ENCODE measurements at regions not wholly inside any gene's neighbourhood (a gene's known extent, or its start where the extent isn't known, plus 50 kb on each side); places are given as distances from the start of the nearest gene placed in this dataset.

- Histone ChIP-seq H3K9me3 (ENCODE audit: control insufficient read depth, low read length) (peaks cover 2% of the 10 kb centered on the region), H3K9ac (ENCODE audit: extremely low read depth, low read length, poor library complexity, severe bottlenecking) (no peak overlapping the region), H3K27me3 (ENCODE audit: control insufficient read depth, insufficient read depth, low read length, poor library complexity, severe bottlenecking) (no peaks in the 10 kb centered on the region), H3K4me1 (ENCODE audit: control insufficient read depth, insufficient read depth, low read length) (peaks cover 3% of the 10 kb centered on the region), H3K36me3 (ENCODE audit: control insufficient read depth, insufficient read depth, low read length) (no peaks in the 10 kb centered on the region), H3K4me3 (ENCODE audit: low read length) (no peak overlapping the region), H3K27ac (ENCODE audit: low read depth, low read length) (no peak overlapping the region)
- Mint-ChIP-seq H3K4me1 (peaks cover 37% of the 10 kb centered on the region), H3K36me3 (ENCODE audit: low read depth) (no peaks in the 10 kb centered on the region), H3K27ac (no peak overlapping the region), H3K27me3 (ENCODE audit: insufficient read depth) (peaks cover 30% of the 10 kb centered on the region), H3K9me3 (no peaks in the 10 kb centered on the region), H3K4me3 (no peak overlapping the region)
- WGBS, 2 experiments (ENCODE audit: insufficient coverage in 1 of 2, insufficient read length in 1 of 2), result 77 to 82% methylated on average over 2 of the region's 2 CpGs
- DNase-seq, result no peak
- TF ChIP-seq CTCF (conservative IDR thresholded peaks at IDR 0.05), result no peak
Observed at GRCh38 chr16:75947626-75948239, 221.4 kb upstream of the CPHXL start.

- no peak overlapping the region for H3K4me3 ChIP-seq (ENCODE audit: low read length)
- Mint-ChIP-seq H3K4me3 (no peak overlapping the region), H3K27me3 (ENCODE audit: insufficient read depth) (peaks cover 27% of the 10 kb centered on the region), H3K4me1 (peaks cover 33% of the 10 kb centered on the region), H3K27ac (no peak overlapping the region), H3K9me3 (no peaks in the 10 kb centered on the region), H3K36me3 (ENCODE audit: low read depth) (no peaks in the 10 kb centered on the region)
- TF ChIP-seq CTCF (conservative IDR thresholded peaks at IDR 0.05), result no peak
- H3K36me3 ChIP-seq (ENCODE audit: control insufficient read depth, insufficient read depth, low read length), result no peaks in the 10 kb centered on the region
- peaks cover 3% of the 10 kb centered on the region for H3K4me1 ChIP-seq (ENCODE audit: control insufficient read depth, insufficient read depth, low read length)
- H3K27me3 ChIP-seq (ENCODE audit: control insufficient read depth, insufficient read depth, low read length, poor library complexity, severe bottlenecking), result no peaks in the 10 kb centered on the region
- no peak for DNase-seq
- WGBS, 2 experiments (ENCODE audit: insufficient coverage in 1 of 2, insufficient read length in 1 of 2), result 92 to 100% methylated on average over 1 to 2 of the region's 2 CpGs
- H3K9me3 ChIP-seq (ENCODE audit: control insufficient read depth, low read length), result no peaks in the 10 kb centered on the region
- H3K27ac ChIP-seq (ENCODE audit: low read depth, low read length), result no peak overlapping the region
- no peak overlapping the region for H3K9ac ChIP-seq (ENCODE audit: extremely low read depth, low read length, poor library complexity, severe bottlenecking)
Observed at GRCh38 chr16:75948441-75948840, 222.2 kb upstream of the CPHXL start.

GRCh38 chr16:75948886-75949285, 222.6 kb upstream of the CPHXL start:
- H3K27me3 ChIP-seq (ENCODE audit: control insufficient read depth, insufficient read depth, low read length, poor library complexity, severe bottlenecking), result no peaks in the 10 kb centered on the region
- TF ChIP-seq CTCF (conservative IDR thresholded peaks at IDR 0.05), result no peak
- H3K4me1 Mint-ChIP-seq, result peaks cover 29% of the 10 kb centered on the region
- H3K4me1 ChIP-seq (ENCODE audit: control insufficient read depth, insufficient read depth, low read length), result peaks cover 3% of the 10 kb centered on the region
- H3K27me3 Mint-ChIP-seq (ENCODE audit: insufficient read depth), result peaks cover 26% of the 10 kb centered on the region
- H3K27ac Mint-ChIP-seq, result no peak overlapping the region
- H3K9me3 ChIP-seq (ENCODE audit: control insufficient read depth, low read length), result no peaks in the 10 kb centered on the region
- no peak overlapping the region for H3K4me3 Mint-ChIP-seq
- WGBS, 2 experiments (ENCODE audit: insufficient coverage in 1 of 2, insufficient read length in 1 of 2), result 90% methylated on average over 3 of the region's 3 CpGs; no CpG with 5 or more reads in 1 of the 2 experiments
- no peak overlapping the region for H3K27ac ChIP-seq (ENCODE audit: low read depth, low read length)
- no peak for DNase-seq
- H3K9ac ChIP-seq (ENCODE audit: extremely low read depth, low read length, poor library complexity, severe bottlenecking), result no peak overlapping the region
- H3K36me3 ChIP-seq (ENCODE audit: control insufficient read depth, insufficient read depth, low read length), result no peaks in the 10 kb centered on the region
- no peaks in the 10 kb centered on the region for H3K36me3 Mint-ChIP-seq (ENCODE audit: low read depth)
- no peaks in the 10 kb centered on the region for H3K9me3 Mint-ChIP-seq
- no peak overlapping the region for H3K4me3 ChIP-seq (ENCODE audit: low read length)
